HG03064 (cell line): ENCODE measurements at regions not wholly inside any gene's neighbourhood (a gene's known extent, or its start where the extent isn't known, plus 50 kb on each side); places are given as distances from the start of the nearest gene placed in this dataset.
"Not testable (repeated sequence)": the region's sequence is repeated elsewhere in the genome, so short reads cannot be mapped to it uniquely, and the experiment has no call there.

Experiments used
- ATAC-seq: cut with Tn5 transposase; IDR thresholded peaks from one replicate; pipeline ENCODE4 v1.9.1; 2021; ENCODE audit warnings: low read depth; ENCODE audit not compliant: unreplicated experiment

- ATAC-seq, result no peak
Observed at GRCh38 chr10:21463436-21463835, 62.0 kb downstream of the SKIDA1 start.

GRCh38 chr10:21458126-21458871, 67.2 kb downstream of the SKIDA1 start:
- ATAC-seq, result no peak

- no peak for ATAC-seq
Observed at GRCh38 chr10:21456160-21456559, 69.3 kb downstream of the SKIDA1 start.

GRCh38 chr10:21452203-21452602, 73.3 kb downstream of the SKIDA1 start:
- ATAC-seq, result no peak

- ATAC-seq, result no peak
Observed at GRCh38 chr10:21449288-21449966, 76.1 kb downstream of the SKIDA1 start.

- no peak for ATAC-seq
Observed at GRCh38 chr10:21445163-21445562, 80.3 kb downstream of the SKIDA1 start.

- no peak for ATAC-seq
Observed at GRCh38 chr10:21441625-21442024, 83.9 kb downstream of the SKIDA1 start.

- not testable (repeated sequence) for ATAC-seq
Observed at GRCh38 chr10:21438914-21439313, 86.6 kb downstream of the SKIDA1 start.

- no peak for ATAC-seq
Observed at GRCh38 chr10:21437770-21438382, 87.6 kb downstream of the SKIDA1 start.

GRCh38 chr10:21432266-21432665, 93.2 kb downstream of the SKIDA1 start:
- ATAC-seq, result no peak

GRCh38 chr10:21431799-21432198, 93.7 kb downstream of the SKIDA1 start:
- ATAC-seq, result no peak

GRCh38 chr10:21427804-21428481, 97.5 kb downstream of the SKIDA1 start:
- no peak for ATAC-seq

- ATAC-seq, result no peak
Observed at GRCh38 chr10:21424459-21424861, 101.0 kb downstream of the SKIDA1 start.

- no peak for ATAC-seq
Observed at GRCh38 chr10:21423850-21424249, 101.6 kb downstream of the SKIDA1 start.

GRCh38 chr10:21423338-21423737, 102.1 kb downstream of the SKIDA1 start:
- no peak for ATAC-seq

GRCh38 chr10:21421794-21422193, 103.7 kb downstream of the SKIDA1 start:
- no peak for ATAC-seq

GRCh38 chr10:21421016-21421415, 104.5 kb downstream of the SKIDA1 start:
- ATAC-seq, result no peak

- not testable (repeated sequence) for ATAC-seq
Observed at GRCh38 chr10:21418981-21419576, 106.4 kb downstream of the SKIDA1 start.

- ATAC-seq, result no peak
Observed at GRCh38 chr10:21417172-21417712, 108.2 kb downstream of the SKIDA1 start.

- no peak for ATAC-seq
Observed at GRCh38 chr10:21413680-21414079, 111.8 kb downstream of the SKIDA1 start.
